Astrocyte of the cerebellum (primary cell): ENCODE measurements at regions not wholly inside any gene's neighbourhood (a gene's known extent, or its start where the extent isn't known, plus 50 kb on each side); places are given as distances from the start of the nearest gene placed in this dataset.

ENCODE experiments used
- DNase-seq: peaks from one replicate; pipeline ENCODE4 v3.0.0-alpha.2; 2011; ENCODE audit warnings: low read depth
- H3K4me3 ChIP-seq: 2 replicates; pipeline ENCODE4 v1.5.1; 2011; ENCODE audit warnings: mild to moderate bottlenecking, low read depth, low read length, moderate library complexity
- in situ Hi-C: cut with HindIII; loops from 2 replicates; pipeline ENCODE4 v1.10.0; 2017; ENCODE audit warnings: low sequenced_read_pairs
- TF ChIP-seq, protein P1 (sequence below): IDR thresholded peaks from 2 replicates; pipeline ENCODE4 v1.5.1; 2012; ENCODE audit warnings: low read length, low read depth, moderate library complexity, mild to moderate bottlenecking; ENCODE audit errors: missing control alignments

GRCh38 chr11:134719397-134719796, 307.4 kb upstream of the B3GAT1 start:
- TF ChIP-seq, protein P1, sequence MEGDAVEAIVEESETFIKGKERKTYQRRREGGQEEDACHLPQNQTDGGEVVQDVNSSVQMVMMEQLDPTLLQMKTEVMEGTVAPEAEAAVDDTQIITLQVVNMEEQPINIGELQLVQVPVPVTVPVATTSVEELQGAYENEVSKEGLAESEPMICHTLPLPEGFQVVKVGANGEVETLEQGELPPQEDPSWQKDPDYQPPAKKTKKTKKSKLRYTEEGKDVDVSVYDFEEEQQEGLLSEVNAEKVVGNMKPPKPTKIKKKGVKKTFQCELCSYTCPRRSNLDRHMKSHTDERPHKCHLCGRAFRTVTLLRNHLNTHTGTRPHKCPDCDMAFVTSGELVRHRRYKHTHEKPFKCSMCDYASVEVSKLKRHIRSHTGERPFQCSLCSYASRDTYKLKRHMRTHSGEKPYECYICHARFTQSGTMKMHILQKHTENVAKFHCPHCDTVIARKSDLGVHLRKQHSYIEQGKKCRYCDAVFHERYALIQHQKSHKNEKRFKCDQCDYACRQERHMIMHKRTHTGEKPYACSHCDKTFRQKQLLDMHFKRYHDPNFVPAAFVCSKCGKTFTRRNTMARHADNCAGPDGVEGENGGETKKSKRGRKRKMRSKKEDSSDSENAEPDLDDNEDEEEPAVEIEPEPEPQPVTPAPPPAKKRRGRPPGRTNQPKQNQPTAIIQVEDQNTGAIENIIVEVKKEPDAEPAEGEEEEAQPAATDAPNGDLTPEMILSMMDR, result no peak
- in situ Hi-C loops, result no loop called here
- no peak overlapping the region for H3K4me3 ChIP-seq
- no peak for DNase-seq

GRCh38 chr11:134716582-134716981, 304.5 kb upstream of the B3GAT1 start:
- no peak overlapping the region for H3K4me3 ChIP-seq
- TF ChIP-seq, protein P1, result no peak
- in situ Hi-C loops, result no loop called here
- DNase-seq, result no peak

DNA sequence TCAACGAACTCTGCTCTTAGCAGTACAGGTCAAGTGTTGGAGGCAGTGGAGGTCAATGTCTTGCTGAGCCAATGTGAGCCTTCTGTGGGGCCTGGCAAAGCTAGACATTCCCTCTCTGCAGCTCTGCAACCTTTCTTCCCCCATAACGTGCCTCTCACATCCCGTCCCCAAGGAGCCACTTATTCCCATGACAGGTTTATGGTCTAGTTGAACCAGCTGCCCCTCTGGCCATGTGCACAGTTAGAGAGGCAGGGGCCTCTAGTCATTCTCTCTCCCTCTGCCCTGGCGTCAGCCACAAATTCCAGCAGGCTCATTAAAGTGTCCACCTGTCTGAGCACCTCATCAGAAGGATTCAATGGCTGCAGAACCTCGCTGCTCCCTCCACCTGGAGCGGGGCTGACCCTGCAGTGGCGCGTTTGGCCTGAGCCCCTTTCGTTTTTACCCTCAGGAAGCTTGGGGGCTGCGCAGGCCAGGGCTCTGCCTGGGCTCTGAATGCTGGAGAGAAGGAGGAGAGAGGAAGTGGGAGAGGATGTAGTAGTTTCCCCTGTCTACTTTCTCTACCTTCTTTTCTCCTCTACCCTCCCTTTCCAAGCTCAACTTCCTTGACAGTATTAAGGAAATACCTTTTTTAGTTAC, 302.1 kb upstream of the B3GAT1 start:
- in situ Hi-C loops, result no loop called here
- no peak for DNase-seq
- no peak overlapping the region for H3K4me3 ChIP-seq
- TF ChIP-seq, protein P1, result no peak

GRCh38 chr11:134712228-134713145, 300.4 kb upstream of the B3GAT1 start:
- DNase-seq, result no peak
- no peak overlapping the region for H3K4me3 ChIP-seq
- in situ Hi-C loops, result no loop called here
- TF ChIP-seq, protein P1, result no peak

- TF ChIP-seq, protein P1, result no peak
- no peak for DNase-seq
- in situ Hi-C loops, result no loop called here
Measured at GRCh38 chr11:134711588-134711987, 299.5 kb upstream of the B3GAT1 start.

DNA sequence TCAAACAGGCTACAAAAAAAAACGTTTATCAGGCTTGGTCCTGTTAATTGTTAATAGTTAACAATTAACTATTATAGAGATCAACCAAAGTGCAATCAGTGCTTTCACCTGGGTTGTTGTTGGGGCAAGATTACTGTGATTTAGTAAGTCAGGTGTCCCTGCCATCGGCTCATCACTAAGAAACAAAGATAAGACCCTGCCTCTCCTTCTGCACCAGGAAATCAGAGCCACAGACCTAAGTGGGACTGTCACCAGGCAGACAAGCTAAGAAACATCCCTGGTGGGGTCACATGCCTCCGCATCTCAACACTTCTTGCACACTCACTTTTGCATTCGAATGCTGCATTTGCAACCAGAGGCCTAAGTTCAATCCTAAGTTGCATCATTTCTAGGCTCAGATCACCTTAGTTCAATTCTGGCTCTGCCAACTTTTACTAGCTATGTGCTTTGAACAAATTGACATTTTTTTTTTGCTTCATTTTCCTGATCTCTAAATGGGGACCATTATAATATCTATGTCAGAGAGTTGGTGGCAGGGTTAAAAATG, 298.9 kb upstream of the B3GAT1 start:
- in situ Hi-C loops, result no loop called here
- DNase-seq, result no peak
- TF ChIP-seq, protein P1, result no peak
- no peak overlapping the region for H3K4me3 ChIP-seq

More at GRCh38 chr11:134711588-134711987, 299.5 kb upstream of the B3GAT1 start:
- no peak overlapping the region for H3K4me3 ChIP-seq
